ENCODE measurements at regions not wholly inside any gene's neighbourhood (a gene's known extent, or its start where the extent isn't known, plus 50 kb on each side); places are given as distances from the start of the nearest gene placed in this dataset.

- ChIA-PET CTCF (interaction anchor here (2.4 kb wide), 1 partner anchor 16 kb away, joined by 9 read pairs; no protein-coding TSS in a partner anchor), POLR2A (no interaction called here)
- Histone ChIP-seq H3K4me3 (ENCODE audit: low read depth, low read length) (no peak overlapping the region), H3K36me3 (ENCODE audit: control insufficient read depth, insufficient read depth, low read length) (peaks cover 4% of the 10 kb centered on the region), H3K27me3 (ENCODE audit: control insufficient read depth, insufficient read depth, low read length) (no peaks in the 10 kb centered on the region)
- no peak for DNase-seq (ENCODE audit: low read depth)
- no peak for TF ChIP-seq CTCF (IDR thresholded peaks at IDR 0.05; ENCODE audit: insufficient read depth, low read depth, low read length)
Measured at GRCh38 chr16:85269165-85269564, 156.9 kb upstream of the CIBAR2 start.

- DNase-seq (ENCODE audit: low read depth), result no peak
- peaks cover 4% of the 10 kb centered on the region for H3K36me3 ChIP-seq (ENCODE audit: control insufficient read depth, insufficient read depth, low read length)
- POLR2A ChIA-PET, result no interaction called here
- CTCF ChIA-PET, result interaction anchor here (2.4 kb wide), 1 partner anchor 18 kb away, joined by 9 read pairs; no protein-coding TSS in a partner anchor
- H3K4me3 ChIP-seq (ENCODE audit: low read depth, low read length), result no peak overlapping the region
- H3K27me3 ChIP-seq (ENCODE audit: control insufficient read depth, insufficient read depth, low read length), result no peaks in the 10 kb centered on the region
- no peak for TF ChIP-seq CTCF (IDR thresholded peaks at IDR 0.05; ENCODE audit: insufficient read depth, low read depth, low read length)
Measured at GRCh38 chr16:85270374-85270773, 158.1 kb upstream of the CIBAR2 start.

- POLR2A ChIA-PET, result no interaction called here
- CTCF ChIA-PET, result interaction anchor here (1.1 to 2.4 kb wide), 2 partner anchors 15 to 18 kb away, joined by 3 to 9 read pairs; no protein-coding TSS in a partner anchor
Measured at GRCh38 chr16:85271198-85271597, 158.9 kb upstream of the CIBAR2 start.

GRCh38 chr16:85273293-85273692 lies 161.0 kb upstream of the CIBAR2 start:
- H3K27me3 ChIP-seq (ENCODE audit: control insufficient read depth, insufficient read depth, low read length), result no peaks in the 10 kb centered on the region
- H3K4me3 ChIP-seq (ENCODE audit: low read depth, low read length), result no peak overlapping the region
- H3K36me3 ChIP-seq (ENCODE audit: control insufficient read depth, insufficient read depth, low read length), result peaks cover 5% of the 10 kb centered on the region; the same call in 1 of the 2 replicates
- DNase-seq (ENCODE audit: low read depth), result no peak
- ChIA-PET CTCF (interaction anchor here (2.1 kb wide), 1 partner anchor 446 kb away, joined by 6 read pairs; no protein-coding TSS in a partner anchor), POLR2A (no interaction called here)
- TF ChIP-seq CTCF (IDR thresholded peaks at IDR 0.05; ENCODE audit: insufficient read depth, low read depth, low read length), result no peak

More at GRCh38 chr16:85271198-85271597, 158.9 kb upstream of the CIBAR2 start:
- no peaks in the 10 kb centered on the region for H3K27me3 ChIP-seq (ENCODE audit: control insufficient read depth, insufficient read depth, low read length)
- no peak overlapping the region for H3K4me3 ChIP-seq (ENCODE audit: low read depth, low read length)
- no peak for DNase-seq (ENCODE audit: low read depth)
- peaks cover 4% of the 10 kb centered on the region for H3K36me3 ChIP-seq (ENCODE audit: control insufficient read depth, insufficient read depth, low read length)
- no peak for TF ChIP-seq CTCF (IDR thresholded peaks at IDR 0.05; ENCODE audit: insufficient read depth, low read depth, low read length)

GRCh38 chr16:85274501-85274900 lies 162.2 kb upstream of the CIBAR2 start:
- Histone ChIP-seq H3K4me3 (ENCODE audit: low read depth, low read length) (no peak overlapping the region), H3K36me3 (ENCODE audit: control insufficient read depth, insufficient read depth, low read length) (peaks cover 5% of the 10 kb centered on the region; the same call in 1 of the 2 replicates), H3K27me3 (ENCODE audit: control insufficient read depth, insufficient read depth, low read length) (no peaks in the 10 kb centered on the region)
- ChIA-PET POLR2A (no interaction called here), CTCF (interaction anchor here (0.7 to 4.0 kb wide), 21 partner anchors 7 to 444 kb away, joined by 3 to 31 read pairs (median 5); no protein-coding TSS in a partner anchor)
- TF ChIP-seq CTCF (IDR thresholded peaks at IDR 0.05; ENCODE audit: insufficient read depth, low read depth, low read length), result no peak
- DNase-seq (ENCODE audit: low read depth), result no peak

All from BJ (cell line).